Stomach smooth muscle (tissue), 2 donors: ENCODE measurements at regions not wholly inside any gene's neighbourhood (a gene's known extent, or its start where the extent isn't known, plus 50 kb on each side); places are given as distances from the start of the nearest gene placed in this dataset.

ENCODE experiments used
- H3K27ac ChIP-seq: one replicate; pipeline ENCODE4 v1.7.0; 2013; ENCODE audit warnings: mild to moderate bottlenecking, low read length, inconsistent platforms
- H3K27me3 ChIP-seq, 2 donors: one replicate each; pipeline ENCODE4 v1.7.0; 2013; ENCODE audit warnings: low read length in 2 of 2; ENCODE audit not compliant: insufficient read depth in 2 of 2, control insufficient read depth in 1 of 2
- H3K36me3 ChIP-seq, 2 donors: one replicate each; pipeline ENCODE4 v1.7.0; 2013; ENCODE audit warnings: low read length in 2 of 2; ENCODE audit not compliant: control insufficient read depth in 2 of 2, insufficient read depth in 2 of 2
- H3K4me1 ChIP-seq: one replicate; pipeline ENCODE4 v1.7.0; 2013; ENCODE audit warnings: low read length; ENCODE audit not compliant: control insufficient read depth, insufficient read depth
- H3K4me3 ChIP-seq, 2 donors: one replicate each; pipeline ENCODE4 v1.7.0; 2013; ENCODE audit warnings: low read length in 2 of 2
- H3K9ac ChIP-seq, 2 donors: one replicate each; pipeline ENCODE4 v1.7.0; 2013; ENCODE audit warnings: low read length in 2 of 2, mild to moderate bottlenecking in 1 of 2
- H3K9me3 ChIP-seq, 2 donors: one replicate each; pipeline ENCODE4 v1.7.0; 2013; ENCODE audit warnings: low read length in 2 of 2; ENCODE audit not compliant: control insufficient read depth in 2 of 2
- donor health status: healthy.
- donor health status: Pancreatic carcinoma.

GRCh38 chr10:113340282-113340681 is 212.6 kb upstream of the HABP2 start:
- H3K27ac ChIP-seq, result no peak overlapping the region
- no peaks in the 10 kb centered on the region for H3K36me3 ChIP-seq
- H3K4me3 ChIP-seq, result no peak overlapping the region
- peaks cover 0 to 3% of the 10 kb centered on the region in 2 donors for H3K9me3 ChIP-seq
- no peaks in the 10 kb centered on the region for H3K27me3 ChIP-seq
- H3K4me1 ChIP-seq, result no peaks in the 10 kb centered on the region
- H3K9ac ChIP-seq, result no peak overlapping the region

GRCh38 chr10:113341138-113341537 is 211.7 kb upstream of the HABP2 start:
- Histone ChIP-seq H3K9ac (no peak overlapping the region), H3K27me3 (no peaks in the 10 kb centered on the region), H3K27ac (no peak overlapping the region), H3K36me3 (no peaks in the 10 kb centered on the region), H3K9me3 (no peaks in the 10 kb centered on the region), H3K4me1 (no peaks in the 10 kb centered on the region), H3K4me3 (no peak overlapping the region)

GRCh38 chr10:113345826-113346624 is 206.8 kb upstream of the HABP2 start:
- Histone ChIP-seq H3K4me3 (no peak overlapping the region), H3K27me3 (no peaks in the 10 kb centered on the region), H3K4me1 (peaks cover 8% of the 10 kb centered on the region), H3K27ac (no peak overlapping the region), H3K9ac (no peak overlapping the region), H3K36me3 (no peaks in the 10 kb centered on the region), H3K9me3 (no peaks in the 10 kb centered on the region)

GRCh38 chr10:113347508-113347907 is 205.3 kb upstream of the HABP2 start:
- H3K4me3 ChIP-seq, result no peak overlapping the region
- no peak overlapping the region for H3K27ac ChIP-seq
- H3K4me1 ChIP-seq, result peaks cover 8% of the 10 kb centered on the region
- H3K36me3 ChIP-seq, result no peaks in the 10 kb centered on the region
- no peak overlapping the region for H3K9ac ChIP-seq
- H3K27me3 ChIP-seq, result no peaks in the 10 kb centered on the region
- H3K9me3 ChIP-seq, result no peaks in the 10 kb centered on the region

DNA sequence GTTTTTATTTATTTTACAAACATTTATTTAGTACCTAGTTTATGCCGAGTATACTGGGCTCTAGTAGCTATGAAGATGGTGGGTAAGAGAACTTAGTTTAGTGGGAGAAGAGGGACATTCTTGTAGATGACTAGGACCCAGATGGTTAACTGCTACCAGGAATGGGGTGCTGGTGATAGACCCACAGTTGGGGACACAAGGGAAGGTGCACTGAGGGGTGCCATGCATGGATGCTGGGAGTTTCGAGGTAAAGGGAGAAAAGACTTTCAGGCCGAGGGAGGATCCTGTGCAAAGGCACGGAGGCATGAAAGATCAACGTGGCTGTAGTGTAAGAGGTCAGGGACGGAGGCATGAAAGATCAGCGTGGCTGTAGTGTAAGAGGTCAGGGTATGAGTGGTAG is 204.2 kb upstream of the HABP2 start:
- no peaks in the 10 kb centered on the region for H3K36me3 ChIP-seq
- no peaks in the 10 kb centered on the region for H3K27me3 ChIP-seq
- H3K4me1 ChIP-seq, result peaks cover 8% of the 10 kb centered on the region
- H3K27ac ChIP-seq, result no peak overlapping the region
- H3K9me3 ChIP-seq, result no peaks in the 10 kb centered on the region
- H3K4me3 ChIP-seq, result no peak overlapping the region
- H3K9ac ChIP-seq, result no peak overlapping the region

DNA sequence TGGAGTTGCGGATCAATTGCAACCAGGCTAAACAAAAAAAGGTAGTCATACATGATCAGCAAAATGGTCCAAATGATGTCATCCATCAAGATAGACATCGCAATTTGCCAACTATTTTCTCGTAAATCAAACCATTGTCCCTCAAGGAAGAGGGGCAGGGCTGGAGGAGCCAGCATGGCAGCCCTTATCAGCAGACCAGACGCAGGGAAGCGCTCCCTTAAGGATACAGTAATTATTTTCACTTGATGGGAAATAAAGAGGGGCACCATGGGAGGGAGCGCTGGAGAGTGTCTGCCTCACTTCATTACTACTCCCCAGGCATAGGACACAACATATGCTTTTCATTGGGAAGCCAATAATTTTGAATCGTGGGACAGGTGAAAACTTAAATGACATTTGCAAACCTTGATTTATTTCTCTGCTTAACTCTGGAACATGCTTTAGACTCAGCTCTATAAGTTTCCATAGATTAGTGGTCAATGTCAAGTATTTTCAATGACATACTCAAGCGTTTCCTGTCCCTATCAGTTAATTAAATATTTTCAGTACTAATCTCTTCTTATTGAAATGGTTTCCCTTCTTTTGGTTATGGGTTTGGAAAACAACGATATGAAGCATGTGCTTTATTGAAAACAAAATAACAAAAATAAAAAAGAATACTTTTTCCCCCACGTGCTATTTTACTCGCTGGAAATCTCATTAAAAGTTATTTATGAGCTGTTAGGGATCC is 202.4 kb upstream of the HABP2 start:
- Histone ChIP-seq H3K9ac (no peak overlapping the region), H3K36me3 (no peaks in the 10 kb centered on the region), H3K4me3 (no peak overlapping the region), H3K4me1 (peaks cover 8% of the 10 kb centered on the region), H3K27ac (no peak overlapping the region), H3K27me3 (peaks cover 0 to 2% of the 10 kb centered on the region in 2 donors), H3K9me3 (no peaks in the 10 kb centered on the region)

DNA sequence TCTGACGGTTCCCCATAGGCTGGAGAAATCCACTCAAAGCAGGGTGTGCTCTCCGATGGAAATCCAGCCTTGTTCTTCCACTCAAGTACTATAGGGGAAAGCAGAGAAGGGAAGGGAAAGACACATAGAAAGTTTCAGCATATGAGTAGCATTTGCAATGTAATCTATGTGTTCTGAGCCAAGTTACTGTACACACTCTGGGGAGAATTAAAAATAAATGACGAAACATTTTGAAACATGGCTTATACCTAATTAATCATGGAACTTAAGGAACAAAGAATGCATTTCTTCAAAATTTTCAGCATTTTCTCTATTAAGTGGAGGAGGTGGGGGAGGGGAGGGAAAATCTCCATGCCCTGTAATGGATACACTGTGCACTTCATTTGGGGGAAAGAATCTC is 198.1 kb upstream of the HABP2 start:
- Histone ChIP-seq H3K9me3 (no peaks in the 10 kb centered on the region), H3K27ac (no peak overlapping the region), H3K9ac (no peak overlapping the region), H3K36me3 (no peaks in the 10 kb centered on the region), H3K4me3 (no peak overlapping the region), H3K27me3 (peaks cover 0 to 2% of the 10 kb centered on the region in 2 donors), H3K4me1 (no peaks in the 10 kb centered on the region)

- Histone ChIP-seq H3K36me3 (no peaks in the 10 kb centered on the region), H3K4me1 (no peaks in the 10 kb centered on the region), H3K9me3 (no peaks in the 10 kb centered on the region), H3K9ac (no peak overlapping the region), H3K4me3 (no peak overlapping the region), H3K27me3 (peaks cover 0 to 2% of the 10 kb centered on the region in 2 donors), H3K27ac (no peak overlapping the region)
Observed at GRCh38 chr10:113356794-113357680, 195.8 kb upstream of the HABP2 start.

- Histone ChIP-seq H3K27me3 (peaks cover 0 to 2% of the 10 kb centered on the region in 2 donors), H3K27ac (no peak overlapping the region), H3K36me3 (no peaks in the 10 kb centered on the region), H3K9me3 (no peaks in the 10 kb centered on the region), H3K9ac (no peak overlapping the region), H3K4me1 (no peaks in the 10 kb centered on the region), H3K4me3 (no peak overlapping the region)
Observed at GRCh38 chr10:113357681-113358300, 195.1 kb upstream of the HABP2 start.

DNA sequence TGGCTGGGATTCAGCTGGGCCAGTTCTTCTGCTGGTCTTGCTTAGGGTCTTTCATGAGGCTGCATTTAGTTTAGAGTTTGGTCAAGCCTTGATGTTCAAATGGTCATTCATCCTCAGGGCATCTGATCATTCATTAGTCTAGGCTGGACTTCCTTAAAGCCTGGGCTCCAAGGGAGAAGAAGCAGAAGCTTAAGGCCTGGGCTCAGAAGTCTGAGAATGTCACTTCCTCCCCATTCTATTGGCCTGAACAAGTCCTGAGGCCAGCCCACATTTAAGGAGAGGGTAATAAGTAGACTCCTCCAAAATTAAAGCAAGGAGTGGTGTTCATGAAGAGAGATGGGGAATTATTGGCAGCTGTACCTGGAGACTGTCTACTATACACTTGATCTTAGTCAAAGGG is 193.2 kb upstream of the HABP2 start:
- H3K9me3 ChIP-seq, result no peaks in the 10 kb centered on the region
- H3K27ac ChIP-seq, result no peak overlapping the region
- H3K36me3 ChIP-seq, result no peaks in the 10 kb centered on the region
- no peaks in the 10 kb centered on the region for H3K27me3 ChIP-seq
- H3K9ac ChIP-seq, result no peak overlapping the region
- no peak overlapping the region for H3K4me3 ChIP-seq
- no peaks in the 10 kb centered on the region for H3K4me1 ChIP-seq
